GM19455 (cell line): ENCODE measurements at regions not wholly inside any gene's neighbourhood (a gene's known extent, or its start where the extent isn't known, plus 50 kb on each side); places are given as distances from the start of the nearest gene placed in this dataset.
"Not testable (repeated sequence)": the region's sequence is repeated elsewhere in the genome, so short reads cannot be mapped to it uniquely, and the experiment has no call there.

Experiments used
- ATAC-seq: cut with Tn5 transposase; IDR thresholded peaks from one replicate; pipeline ENCODE4 v1.9.1; 2021; ENCODE audit not compliant: unreplicated experiment

DNA sequence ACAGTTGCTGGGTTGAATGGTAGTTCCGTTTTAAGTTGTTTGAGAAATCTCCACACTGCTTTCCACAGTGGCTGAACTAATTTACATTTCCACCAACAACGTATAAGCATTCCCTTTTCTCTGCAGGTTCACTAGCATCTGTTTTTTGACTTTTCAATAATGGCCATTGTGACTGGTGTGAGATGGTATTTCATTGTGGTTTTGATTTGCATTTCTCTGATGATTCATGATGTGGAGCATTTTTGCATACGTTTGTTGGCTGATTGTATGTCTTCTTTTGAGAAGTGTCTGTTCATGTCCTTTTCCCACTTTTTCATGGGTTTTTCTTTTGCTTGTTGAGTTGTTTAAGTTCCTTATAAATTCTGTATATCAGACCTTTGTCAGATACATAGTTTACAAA is 150.2 kb upstream of the MAP3K1 start:
- ATAC-seq: not testable (repeated sequence)

GRCh38 chr5:56664025-56664424 is 151.3 kb upstream of the MAP3K1 start:
- no peak for ATAC-seq

DNA sequence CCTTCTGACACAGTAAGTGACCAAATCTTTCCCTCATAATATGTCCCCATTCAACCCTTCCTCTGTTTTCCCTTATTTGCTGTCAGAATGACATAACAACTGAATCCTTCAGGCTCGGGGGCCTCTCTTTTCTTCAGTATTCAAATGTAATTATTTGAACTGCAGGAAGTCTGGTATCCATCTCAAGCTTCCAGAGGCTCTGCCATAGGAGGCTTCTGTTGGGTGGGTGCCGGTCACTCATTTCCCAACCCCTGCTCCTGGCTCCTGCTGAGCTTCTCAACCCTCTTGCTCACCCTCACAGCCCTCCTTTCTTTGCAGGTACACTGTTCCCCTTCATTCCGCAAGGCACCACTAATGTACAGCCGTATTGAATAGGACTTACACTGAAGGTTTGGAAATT is 151.8 kb upstream of the MAP3K1 start:
- no peak for ATAC-seq

DNA sequence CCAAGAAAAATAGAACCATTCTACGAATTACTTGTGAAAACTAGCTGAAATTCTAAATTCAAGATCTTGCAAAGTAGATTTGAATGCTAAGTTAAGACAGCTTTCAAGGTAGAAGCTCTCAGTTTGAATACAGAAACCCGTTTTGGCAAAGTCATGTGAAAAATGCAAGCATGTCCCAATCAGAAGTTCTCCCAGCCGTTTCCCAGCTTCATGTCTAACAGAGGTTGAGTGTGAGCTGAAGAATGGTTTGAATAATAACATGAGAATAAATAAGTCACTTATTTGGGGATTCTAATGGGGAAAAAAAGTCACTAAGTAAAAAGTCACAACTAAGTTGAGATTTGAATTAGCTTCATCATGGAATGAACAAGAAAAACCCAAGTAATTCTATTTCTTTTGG is 152.5 kb upstream of the MAP3K1 start:
- no peak for ATAC-seq

GRCh38 chr5:56659971-56660370 is 155.4 kb upstream of the MAP3K1 start:
- no peak for ATAC-seq

- ATAC-seq: no peak
These were observed 156.4 kb upstream of the MAP3K1 start for GRCh38 chr5:56658972-56659371.

DNA sequence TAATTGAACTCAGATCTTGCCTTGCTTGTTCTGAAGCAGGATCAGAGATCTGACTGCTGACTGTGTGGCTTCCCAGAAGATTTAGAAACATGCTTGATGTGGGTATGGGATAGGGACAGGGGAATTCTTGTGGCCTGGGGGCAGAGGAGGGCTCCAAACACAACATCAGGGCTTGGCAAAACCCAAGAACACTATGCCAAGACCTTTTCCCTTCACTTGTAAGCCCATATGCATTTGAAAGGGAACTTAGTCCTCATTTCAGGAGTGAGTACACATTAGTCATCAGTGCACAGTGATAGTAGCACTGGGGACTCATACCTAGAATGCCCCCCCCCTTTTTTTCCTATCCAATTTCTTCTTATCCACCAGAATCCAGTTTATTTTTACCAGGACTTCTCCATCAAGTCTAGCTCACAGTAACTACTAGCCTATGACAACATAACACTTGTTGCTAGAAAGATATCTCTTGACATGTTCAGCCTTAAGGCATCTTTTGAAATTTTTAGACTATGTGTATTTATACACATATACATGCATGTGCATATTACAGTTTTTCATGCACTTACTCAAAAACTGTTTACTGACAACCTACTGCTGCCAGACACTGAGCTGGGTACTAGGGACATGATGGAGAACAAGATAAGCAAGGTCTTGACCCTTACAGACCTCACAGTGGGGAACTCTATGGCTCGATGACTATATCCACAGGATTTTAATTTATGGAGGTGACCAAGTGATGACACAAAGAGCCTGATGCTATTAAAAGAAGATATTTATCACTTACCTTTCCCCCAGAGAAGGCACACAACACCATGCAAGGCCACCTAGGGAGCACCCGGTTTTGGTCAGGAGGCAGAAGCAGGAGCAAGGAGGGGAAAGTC is 158.3 kb upstream of the MAP3K1 start:
- ATAC-seq: no peak

GRCh38 chr5:56651893-56652292 is 163.5 kb upstream of the MAP3K1 start:
- no peak for ATAC-seq

- no peak for ATAC-seq
These were observed 165.0 kb upstream of the MAP3K1 start for GRCh38 chr5:56650386-56650785.

DNA sequence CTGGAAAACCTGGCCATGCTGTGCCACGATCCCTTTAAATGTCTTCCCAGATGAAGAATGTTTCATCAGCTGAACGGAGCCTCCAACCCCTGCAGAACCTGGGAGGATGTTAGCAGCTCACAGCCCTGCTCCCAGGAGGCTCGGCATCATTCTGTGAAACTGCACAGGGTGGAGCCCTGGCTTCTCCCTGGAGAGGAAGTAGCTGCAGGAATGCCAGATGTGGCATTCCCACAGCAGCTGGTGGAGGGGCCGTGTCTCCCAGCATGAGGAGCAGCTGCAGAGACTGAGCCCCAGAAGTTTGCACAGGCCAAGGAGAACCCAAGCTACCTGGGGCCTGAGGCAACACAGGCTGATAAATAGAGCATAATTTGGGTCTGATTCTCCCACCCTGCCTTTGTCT is 165.8 kb upstream of the MAP3K1 start:
- no peak for ATAC-seq

DNA sequence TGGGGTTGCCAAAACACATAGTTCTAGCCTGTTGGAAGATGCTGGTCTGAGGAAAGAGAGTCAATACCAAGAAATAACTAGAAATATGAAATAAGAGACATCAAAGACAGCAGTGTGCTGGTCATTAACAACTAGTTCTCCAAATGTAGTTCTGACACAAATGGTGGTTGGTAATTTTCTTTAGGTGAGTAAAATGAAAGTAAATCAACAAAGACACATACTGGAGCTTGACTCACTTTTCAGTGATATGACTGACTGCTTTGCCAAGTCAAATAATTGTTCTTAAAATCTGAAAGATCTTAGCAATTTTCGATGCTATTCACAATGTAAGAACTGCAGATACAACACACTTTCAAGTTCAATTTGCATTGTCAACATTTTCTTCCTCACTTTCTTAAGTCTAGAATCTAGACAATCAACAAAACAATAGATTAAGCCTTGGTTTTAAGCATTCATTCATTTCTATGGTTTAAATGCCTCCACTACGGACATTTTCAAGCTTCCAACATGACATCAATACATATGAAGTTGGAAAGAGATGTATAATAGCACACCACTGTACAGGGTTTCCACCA is 166.8 kb upstream of the MAP3K1 start:
- no peak for ATAC-seq

- ATAC-seq: no peak
These were observed 168.1 kb upstream of the MAP3K1 start for GRCh38 chr5:56647099-56647850.

DNA sequence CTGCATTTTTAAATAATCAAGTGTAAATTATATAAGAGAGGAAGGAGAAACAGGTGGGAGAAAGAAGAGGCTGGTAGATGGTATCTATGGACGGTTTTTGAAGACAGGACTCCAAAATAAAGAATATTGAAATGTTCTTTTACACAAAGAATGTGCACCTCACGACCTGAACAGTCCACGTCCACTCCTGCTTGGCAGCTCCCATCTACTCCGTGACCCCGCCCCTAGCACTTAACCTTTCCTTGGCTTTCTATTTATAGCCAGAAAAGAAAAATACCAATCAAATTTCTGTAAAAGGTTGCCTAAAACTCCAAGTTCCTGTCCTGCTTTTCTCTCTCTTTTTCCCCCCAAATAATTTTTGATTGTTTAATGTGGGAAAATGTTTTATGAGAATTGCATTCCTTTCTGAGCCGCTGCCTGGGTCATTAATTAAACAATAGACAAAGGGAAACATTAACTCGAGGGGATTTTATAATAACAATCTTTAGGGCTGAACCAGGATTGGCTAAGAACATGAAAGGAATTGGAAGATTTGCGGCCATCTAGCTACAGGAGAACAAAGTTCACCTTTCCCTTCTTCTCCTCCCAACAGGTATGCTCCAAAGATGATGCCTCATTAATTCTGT is 173.6 kb upstream of the MAP3K1 start:
- no peak for ATAC-seq

GRCh38 chr5:56640763-56641406 is 174.5 kb upstream of the MAP3K1 start:
- ATAC-seq: no peak

- no peak for ATAC-seq
These were observed 175.9 kb upstream of the MAP3K1 start for GRCh38 chr5:56639476-56639875.

DNA sequence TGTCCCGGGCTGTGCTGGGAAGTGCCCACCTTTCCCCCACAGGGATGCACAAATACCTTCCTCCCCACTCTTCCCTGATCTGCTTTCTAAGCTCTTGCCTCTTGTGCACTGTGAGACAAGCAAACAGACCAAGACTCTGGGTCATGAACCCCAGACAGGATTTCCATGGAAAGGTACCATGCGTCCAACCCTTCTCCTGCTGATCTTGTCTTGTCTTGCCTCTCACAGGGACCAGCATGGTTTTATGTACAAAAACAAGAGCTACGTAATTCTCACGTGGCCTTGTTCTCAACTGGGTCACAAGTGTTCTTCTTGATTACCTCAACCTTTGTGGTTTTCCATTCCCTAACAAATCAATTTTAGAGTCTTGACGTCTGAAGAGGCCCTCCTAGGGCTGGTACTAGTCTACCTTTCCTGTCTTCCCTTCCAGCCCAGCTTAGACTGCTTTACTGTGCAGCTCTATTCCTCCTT is 176.5 kb upstream of the MAP3K1 start:
- ATAC-seq: no peak

GRCh38 chr5:56638061-56638621 is 177.2 kb upstream of the MAP3K1 start:
- no peak for ATAC-seq

DNA sequence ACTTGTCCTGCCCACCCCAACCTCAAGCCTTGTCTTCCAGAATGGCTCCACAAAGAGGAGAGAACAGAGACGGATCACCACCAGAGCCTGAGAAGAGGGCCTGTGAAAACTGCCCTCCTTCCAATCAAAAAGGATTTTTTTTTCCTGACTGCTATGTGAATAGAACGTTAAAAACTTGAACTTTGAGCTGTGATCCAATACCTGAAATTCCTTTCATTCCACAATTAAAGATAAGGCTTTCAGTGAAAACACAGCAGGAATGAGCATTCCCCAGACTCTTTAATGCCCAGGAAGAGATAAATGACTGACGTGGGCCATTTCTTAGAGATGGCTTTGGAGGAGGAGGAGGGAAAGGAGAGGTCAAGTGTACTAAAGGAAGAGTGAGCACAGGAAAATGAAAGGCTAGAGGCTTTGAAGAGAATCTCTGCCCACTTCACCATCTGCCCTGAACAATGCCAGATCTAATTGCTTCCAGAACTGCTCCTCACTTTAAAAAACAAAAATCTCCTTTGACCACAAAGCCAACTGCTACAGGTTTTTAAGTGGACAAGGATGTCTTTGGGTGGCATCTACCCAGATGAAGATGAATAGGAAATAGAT is 177.9 kb upstream of the MAP3K1 start:
- no peak for ATAC-seq

GRCh38 chr5:56633950-56634349 is 181.4 kb upstream of the MAP3K1 start:
- ATAC-seq: no peak

DNA sequence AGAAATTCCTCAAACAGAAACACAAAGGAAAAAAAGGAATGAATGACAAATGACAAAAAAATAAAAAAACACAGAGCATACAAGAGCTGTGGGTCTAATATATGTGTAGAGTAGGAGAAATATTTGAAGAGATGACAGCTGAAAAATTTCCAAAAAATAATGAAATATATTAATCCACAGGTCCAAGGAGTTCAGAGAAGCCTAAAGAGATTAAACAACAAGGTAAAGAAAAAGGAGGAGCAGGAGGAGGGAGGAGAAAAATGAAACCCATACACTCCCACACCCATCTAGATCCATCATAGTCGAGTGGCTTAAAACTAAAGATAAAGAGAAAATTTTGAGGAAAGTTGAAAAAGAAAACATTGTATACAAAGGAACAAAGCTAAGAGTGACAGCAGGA is 182.4 kb upstream of the MAP3K1 start:
- no peak for ATAC-seq
